IMR-90 (cell line): ENCODE measurements at regions not wholly inside any gene's neighbourhood (a gene's known extent, or its start where the extent isn't known, plus 50 kb on each side); places are given as distances from the start of the nearest gene placed in this dataset.

Experiments
- ATAC-seq: fragments of 200-7000 bp; cut with Tn5 transposase; 2 replicates; pipeline ENCODE4 v1.9.1; 2020; ENCODE audit warnings: low read depth, mild to moderate bottlenecking, moderate library complexity
- BruUV-seq: library from RNA; stranded (reverse); fragments of 400-500 nt; replicated peaks from 2 replicates; lab custom pipeline; 2021; lab: Mats Ljungman, UMichigan
- CTCF ChIA-PET: fragments of 300-600 bp; formaldehyde crosslinking; extraction: SDS; loops from one replicate; lab custom pipeline; 2021; ENCODE audit warnings: antibody characterized with exemption; lab: Yijun Ruan, JAX
- POLR2A ChIA-PET: fragments of 300-600 bp; sonication (Branson Sonifier 250); formaldehyde crosslinking; loops from one replicate; lab custom pipeline; 2022; ENCODE audit warnings: antibody characterized with exemption; ENCODE audit not compliant: unreplicated experiment; lab: Charles Lee
- DNase-seq: peaks from one replicate; pipeline ENCODE4 v3.0.0; 2013
- H2AFZ ChIP-seq: replicated peaks from 2 replicates; pipeline ENCODE3; 2013; ENCODE audit warnings: low read length, mild to moderate bottlenecking; ENCODE audit not compliant: poor library complexity
- H2AK5ac ChIP-seq: 2 replicates; pipeline ENCODE4 v1.6.1; 2013; ENCODE audit warnings: low read depth, low read length, inconsistent platforms
- H2AK9ac ChIP-seq: replicated peaks from 2 replicates; pipeline ENCODE3; 2013; ENCODE audit warnings: mild to moderate bottlenecking, low read depth, low read length, moderate library complexity; ENCODE audit not compliant: poor library complexity
- H2BK120ac ChIP-seq: 2 replicates; pipeline ENCODE4 v1.6.1; 2013; ENCODE audit warnings: low read depth, low read length, inconsistent platforms
- H2BK15ac ChIP-seq: 3 replicates; pipeline ENCODE4 v1.6.1; 2013; ENCODE audit warnings: low read depth, low read length, inconsistent platforms
- H2BK20ac ChIP-seq: 2 replicates; pipeline ENCODE4 v1.6.1; 2013; ENCODE audit warnings: low read depth, mild to moderate bottlenecking, inconsistent platforms, low read length, moderate library complexity
- H2BK5ac ChIP-seq: 2 replicates; pipeline ENCODE4 v1.6.1; 2013; ENCODE audit warnings: mild to moderate bottlenecking, low read depth, low read length, inconsistent platforms; ENCODE audit not compliant: poor library complexity, severe bottlenecking
- H3K14ac ChIP-seq: replicated peaks from 2 replicates; pipeline ENCODE4 v1.6.1; 2013; ENCODE audit warnings: low read depth, low read length, inconsistent platforms
- H3K18ac ChIP-seq: 2 replicates; pipeline ENCODE4 v1.6.1; 2013; ENCODE audit warnings: low read depth, low read length, control low read depth
- H3K23ac ChIP-seq: 2 replicates; pipeline ENCODE4 v1.6.1; 2013; ENCODE audit warnings: low read depth, low read length, inconsistent platforms
- H3K27ac ChIP-seq: 2 replicates; pipeline ENCODE4 v1.5.1; 2013; ENCODE audit warnings: mild to moderate bottlenecking, control low read depth, low read length; ENCODE audit not compliant: insufficient read depth
- H3K27me3 ChIP-seq: 2 replicates; pipeline ENCODE4 v1.6.1; 2013; ENCODE audit warnings: low read length; ENCODE audit not compliant: control insufficient read depth, insufficient read depth
- H3K36me3 ChIP-seq: 2 replicates; pipeline ENCODE4 v1.6.1; 2013; ENCODE audit warnings: low read length, mixed read lengths; ENCODE audit not compliant: control insufficient read depth, insufficient read depth
- H3K4ac ChIP-seq: 2 replicates; pipeline ENCODE4 v1.6.1; 2013; ENCODE audit warnings: low read depth, low read length, inconsistent platforms
- H3K4me1 ChIP-seq: 2 replicates; pipeline ENCODE4 v1.6.1; 2013; ENCODE audit warnings: low read length, mixed read lengths; ENCODE audit not compliant: control insufficient read depth, insufficient read depth
- H3K4me2 ChIP-seq: 2 replicates; pipeline ENCODE4 v1.6.1; 2013; ENCODE audit warnings: low read depth, mild to moderate bottlenecking, control low read depth, low read length, moderate library complexity
- H3K4me3 ChIP-seq: 2 replicates; pipeline ENCODE4 v1.5.1; 2013; ENCODE audit warnings: low read depth, mild to moderate bottlenecking, control low read depth, low read length, moderate library complexity; ENCODE audit not compliant: insufficient read depth
- H3K56ac ChIP-seq: 2 replicates; pipeline ENCODE4 v1.6.1; 2013; ENCODE audit warnings: low read length, inconsistent platforms; ENCODE audit not compliant: insufficient read depth; ENCODE audit errors: extremely low read depth
- H3K79me1 ChIP-seq, 2 experiments: 2 replicates each; pipeline ENCODE4 v1.6.1; 2013; ENCODE audit warnings: low read length in 2 of 2, inconsistent platforms in 1 of 2, low read depth in 1 of 2
- H3K9ac ChIP-seq: 2 replicates; pipeline ENCODE4 v1.6.1; 2013; ENCODE audit warnings: low read depth, low read length, control low read depth
- H3K9me1 ChIP-seq: 2 replicates; pipeline ENCODE4 v1.6.1; 2013; ENCODE audit warnings: low read length, inconsistent platforms; ENCODE audit not compliant: insufficient read depth
- H3K9me3 ChIP-seq: 2 replicates; pipeline ENCODE4 v1.6.1; 2013; ENCODE audit warnings: low read length; ENCODE audit not compliant: control insufficient read depth, insufficient read depth
- H4K20me1 ChIP-seq: 2 replicates; pipeline ENCODE4 v1.6.1; 2013; ENCODE audit warnings: low read length, inconsistent platforms; ENCODE audit not compliant: insufficient read depth
- H4K5ac ChIP-seq: 2 replicates; pipeline ENCODE4 v1.6.1; 2013; ENCODE audit warnings: mild to moderate bottlenecking, low read depth, low read length, control low read depth
- H4K8ac ChIP-seq, 2 experiments: 2 replicates each; pipeline ENCODE4 v1.6.1; 2013; ENCODE audit warnings: low read depth in 2 of 2, low read length in 2 of 2, control low read depth in 1 of 2, inconsistent platforms in 1 of 2
- H4K91ac ChIP-seq: 2 replicates; pipeline ENCODE4 v1.6.1; 2013; ENCODE audit warnings: low read depth, low read length, inconsistent platforms; ENCODE audit not compliant: insufficient read depth
- ELK1 ChIP-seq: fragments of 150-350 bp; IDR thresholded peaks from 2 replicates; pipeline ENCODE4 v1.6.1; 2016; ENCODE audit warnings: low read depth, mild to moderate bottlenecking, low read length, moderate library complexity, borderline replicate concordance
- MXI1 ChIP-seq: IDR thresholded peaks from 2 replicates; pipeline ENCODE4 v1.6.1; 2012; ENCODE audit warnings: low read depth, mild to moderate bottlenecking, low read length, moderate library complexity, borderline replicate concordance
- NFE2L2 ChIP-seq: fragments of 150-350 bp; IDR thresholded peaks from 2 replicates; pipeline ENCODE4 v1.6.1; 2016; ENCODE audit warnings: low read depth, mild to moderate bottlenecking, low read length
- POLR2A ChIP-seq: IDR thresholded peaks from 2 replicates; pipeline ENCODE4 v1.6.1; 2012; ENCODE audit warnings: mild to moderate bottlenecking, low read depth, low read length
- whole genome bisulfite sequencing, 2 experiments: methylation state at CpG; one replicate each; pipeline versions ENCODE4 v1.1.5 to v1.1.7; 2013; ENCODE audit warnings: missing lambda C conversion rate in 2 of 2; ENCODE audit not compliant: insufficient read length in 1 of 2; ENCODE audit errors: extremely low coverage in 2 of 2; 5-methylcytosine and 5-hydroxymethylcytosine counted together
- dilution Hi-C: fragments of 300-500 bp; cut with HindIII; formaldehyde crosslinking; loops from one replicate; pipeline ENCODE4 v1.14.3; 2018; ENCODE audit warnings: low sequenced_read_pairs; ENCODE audit not compliant: unreplicated experiment
- in situ Hi-C: fragments of 300-500 bp; cut with MboI; formaldehyde crosslinking; loops from 3 replicates; pipeline ENCODE4 v1.14.3; 2019; ENCODE audit warnings: low sequenced_read_pairs, inconsistent platforms, mixed read lengths
- intact Hi-C: fragments of 100-400 bp; cut with micrococcal nuclease; formaldehyde crosslinking; loops from 2 replicates; pipeline ENCODE4 v1.10.0; 2022

GRCh38 chr10:57395923-57396322 is 871.8 kb downstream of the IPMK start:
- ChIA-PET POLR2A (no interaction called here), CTCF (interaction anchor here (0.5 kb wide), 1 partner anchor 93 kb away, joined by 8 read pairs; no protein-coding TSS in a partner anchor)
- no peak overlapping the region for H3K23ac ChIP-seq
- intact Hi-C loops: no loop called here
- in situ Hi-C loops: no loop called here
- H3K9ac ChIP-seq: no peak overlapping the region
- no peak overlapping the region for H4K91ac ChIP-seq
- H2AFZ ChIP-seq: no peak overlapping the region
- no peak overlapping the region for H3K56ac ChIP-seq
- no peak overlapping the region for H3K4me2 ChIP-seq
- no peak overlapping the region for H4K5ac ChIP-seq
- no peak overlapping the region for H2BK20ac ChIP-seq
- H4K20me1 ChIP-seq: no peaks in the 10 kb centered on the region
- TF ChIP-seq POLR2A: no peak
- no peak for TF ChIP-seq NFE2L2
- TF ChIP-seq ELK1: no peak
- TF ChIP-seq MXI1: no peak
- H3K14ac ChIP-seq: no peak overlapping the region
- H3K4me3 ChIP-seq: no peak overlapping the region
- no peak overlapping the region for H3K27ac ChIP-seq
- WGBS, 2 experiments: no CpG with 5 or more reads among the region's 5 CpGs
- H3K27me3 ChIP-seq: no peaks in the 10 kb centered on the region
- H3K36me3 ChIP-seq: no peaks in the 10 kb centered on the region
- H3K9me3 ChIP-seq: 0 out of 2 replicates have a peak, but pooled peaks cover 2% of the 10 kb centered on the region
- H3K79me1 ChIP-seq: no peaks in the 10 kb centered on the region
- no peak overlapping the region for H2AK5ac ChIP-seq
- no peak overlapping the region for H4K8ac ChIP-seq
- dilution Hi-C loops: no loop called here
- ATAC-seq: no peak
- DNase-seq: no peak
- H2AK9ac ChIP-seq: no peak overlapping the region
- no peak overlapping the region for H3K18ac ChIP-seq
- no peak overlapping the region for H3K4ac ChIP-seq
- no peak overlapping the region for H2BK120ac ChIP-seq
- no peaks in the 10 kb centered on the region for H3K9me1 ChIP-seq
- BruUV-seq: no TSS peak
- no peaks in the 10 kb centered on the region for H3K4me1 ChIP-seq
- no peak overlapping the region for H2BK5ac ChIP-seq
- no peak overlapping the region for H2BK15ac ChIP-seq
